IMR-90 (cell line): ENCODE measurements at regions not wholly inside any gene's neighbourhood (a gene's known extent, or its start where the extent isn't known, plus 50 kb on each side); places are given as distances from the start of the nearest gene placed in this dataset.

Source experiments
- ATAC-seq: fragments of 200-7000 bp; cut with Tn5 transposase; 2 replicates; pipeline ENCODE4 v1.9.1; 2020; ENCODE audit warnings: low read depth, mild to moderate bottlenecking, moderate library complexity
- BruUV-seq: library from RNA; stranded (reverse); fragments of 400-500 nt; replicated peaks from 2 replicates; lab custom pipeline; 2021; lab: Mats Ljungman, UMichigan
- CTCF ChIA-PET: fragments of 300-600 bp; formaldehyde crosslinking; extraction: SDS; loops from one replicate; lab custom pipeline; 2021; ENCODE audit warnings: antibody characterized with exemption; lab: Yijun Ruan, JAX
- POLR2A ChIA-PET: fragments of 300-600 bp; sonication (Branson Sonifier 250); formaldehyde crosslinking; loops from one replicate; lab custom pipeline; 2022; ENCODE audit warnings: antibody characterized with exemption; ENCODE audit not compliant: unreplicated experiment; lab: Charles Lee
- DNase-seq: peaks from one replicate; pipeline ENCODE4 v3.0.0; 2013
- H2AFZ ChIP-seq: replicated peaks from 2 replicates; pipeline ENCODE3; 2013; ENCODE audit warnings: low read length, mild to moderate bottlenecking; ENCODE audit not compliant: poor library complexity
- H2AK5ac ChIP-seq: 2 replicates; pipeline ENCODE4 v1.6.1; 2013; ENCODE audit warnings: low read depth, low read length, inconsistent platforms
- H2AK9ac ChIP-seq: replicated peaks from 2 replicates; pipeline ENCODE3; 2013; ENCODE audit warnings: mild to moderate bottlenecking, low read depth, low read length, moderate library complexity; ENCODE audit not compliant: poor library complexity
- H2BK120ac ChIP-seq: 2 replicates; pipeline ENCODE4 v1.6.1; 2013; ENCODE audit warnings: low read depth, low read length, inconsistent platforms
- H2BK15ac ChIP-seq: 3 replicates; pipeline ENCODE4 v1.6.1; 2013; ENCODE audit warnings: low read depth, low read length, inconsistent platforms
- H2BK20ac ChIP-seq: 2 replicates; pipeline ENCODE4 v1.6.1; 2013; ENCODE audit warnings: low read depth, mild to moderate bottlenecking, inconsistent platforms, low read length, moderate library complexity
- H2BK5ac ChIP-seq: 2 replicates; pipeline ENCODE4 v1.6.1; 2013; ENCODE audit warnings: mild to moderate bottlenecking, low read depth, low read length, inconsistent platforms; ENCODE audit not compliant: poor library complexity, severe bottlenecking
- H3K14ac ChIP-seq: replicated peaks from 2 replicates; pipeline ENCODE4 v1.6.1; 2013; ENCODE audit warnings: low read depth, low read length, inconsistent platforms
- H3K18ac ChIP-seq: 2 replicates; pipeline ENCODE4 v1.6.1; 2013; ENCODE audit warnings: low read depth, low read length, control low read depth
- H3K23ac ChIP-seq: 2 replicates; pipeline ENCODE4 v1.6.1; 2013; ENCODE audit warnings: low read depth, low read length, inconsistent platforms
- H3K27ac ChIP-seq: 2 replicates; pipeline ENCODE4 v1.5.1; 2013; ENCODE audit warnings: mild to moderate bottlenecking, control low read depth, low read length; ENCODE audit not compliant: insufficient read depth
- H3K27me3 ChIP-seq: 2 replicates; pipeline ENCODE4 v1.6.1; 2013; ENCODE audit warnings: low read length; ENCODE audit not compliant: control insufficient read depth, insufficient read depth
- H3K36me3 ChIP-seq: 2 replicates; pipeline ENCODE4 v1.6.1; 2013; ENCODE audit warnings: low read length, mixed read lengths; ENCODE audit not compliant: control insufficient read depth, insufficient read depth
- H3K4ac ChIP-seq: 2 replicates; pipeline ENCODE4 v1.6.1; 2013; ENCODE audit warnings: low read depth, low read length, inconsistent platforms
- H3K4me1 ChIP-seq: 2 replicates; pipeline ENCODE4 v1.6.1; 2013; ENCODE audit warnings: low read length, mixed read lengths; ENCODE audit not compliant: control insufficient read depth, insufficient read depth
- H3K4me2 ChIP-seq: 2 replicates; pipeline ENCODE4 v1.6.1; 2013; ENCODE audit warnings: low read depth, mild to moderate bottlenecking, control low read depth, low read length, moderate library complexity
- H3K4me3 ChIP-seq: 2 replicates; pipeline ENCODE4 v1.5.1; 2013; ENCODE audit warnings: low read depth, mild to moderate bottlenecking, control low read depth, low read length, moderate library complexity; ENCODE audit not compliant: insufficient read depth
- H3K56ac ChIP-seq: 2 replicates; pipeline ENCODE4 v1.6.1; 2013; ENCODE audit warnings: low read length, inconsistent platforms; ENCODE audit not compliant: insufficient read depth; ENCODE audit errors: extremely low read depth
- H3K79me1 ChIP-seq, 2 experiments: 2 replicates each; pipeline ENCODE4 v1.6.1; 2013; ENCODE audit warnings: low read length in 2 of 2, inconsistent platforms in 1 of 2, low read depth in 1 of 2
- H3K9ac ChIP-seq: 2 replicates; pipeline ENCODE4 v1.6.1; 2013; ENCODE audit warnings: low read depth, low read length, control low read depth
- H3K9me1 ChIP-seq: 2 replicates; pipeline ENCODE4 v1.6.1; 2013; ENCODE audit warnings: low read length, inconsistent platforms; ENCODE audit not compliant: insufficient read depth
- H3K9me3 ChIP-seq: 2 replicates; pipeline ENCODE4 v1.6.1; 2013; ENCODE audit warnings: low read length; ENCODE audit not compliant: control insufficient read depth, insufficient read depth
- H4K20me1 ChIP-seq: 2 replicates; pipeline ENCODE4 v1.6.1; 2013; ENCODE audit warnings: low read length, inconsistent platforms; ENCODE audit not compliant: insufficient read depth
- H4K5ac ChIP-seq: 2 replicates; pipeline ENCODE4 v1.6.1; 2013; ENCODE audit warnings: mild to moderate bottlenecking, low read depth, low read length, control low read depth
- H4K8ac ChIP-seq, 2 experiments: 2 replicates each; pipeline ENCODE4 v1.6.1; 2013; ENCODE audit warnings: low read depth in 2 of 2, low read length in 2 of 2, control low read depth in 1 of 2, inconsistent platforms in 1 of 2
- H4K91ac ChIP-seq: 2 replicates; pipeline ENCODE4 v1.6.1; 2013; ENCODE audit warnings: low read depth, low read length, inconsistent platforms; ENCODE audit not compliant: insufficient read depth
- BHLHE40 ChIP-seq: fragments of 150-350 bp; IDR thresholded peaks from 2 replicates; pipeline ENCODE4 v1.6.1; 2016; ENCODE audit warnings: mild to moderate bottlenecking, low read depth, low read length
- CEBPB ChIP-seq: IDR thresholded peaks from 2 replicates; pipeline ENCODE4 v1.6.1; 2012; ENCODE audit warnings: low read depth, low read length, improper control_type of control experiment
- CHD1 ChIP-seq: IDR thresholded peaks from 2 replicates; pipeline ENCODE4 v1.6.1; 2012; ENCODE audit warnings: low read depth, low read length, improper control_type of control experiment
- CTCF ChIP-seq: conservative IDR thresholded peaks from 2 replicates; pipeline ENCODE4 v1.5.1; 2012; ENCODE audit warnings: mild to moderate bottlenecking, low read depth, low read length, improper control_type of control experiment
- ELK1 ChIP-seq: fragments of 150-350 bp; IDR thresholded peaks from 2 replicates; pipeline ENCODE4 v1.6.1; 2016; ENCODE audit warnings: low read depth, mild to moderate bottlenecking, low read length, moderate library complexity, borderline replicate concordance
- FOS ChIP-seq: fragments of 150-350 bp; IDR thresholded peaks from 2 replicates; pipeline ENCODE4 v1.6.1; 2016; ENCODE audit warnings: low read depth, low read length
- MAFK ChIP-seq: IDR thresholded peaks from 2 replicates; pipeline ENCODE4 v1.6.1; 2012; ENCODE audit warnings: low read depth, low read length, improper control_type of control experiment
- MAZ ChIP-seq: IDR thresholded peaks from 2 replicates; pipeline ENCODE4 v1.6.1; 2012; ENCODE audit warnings: low read depth, mild to moderate bottlenecking, low read length, improper control_type of control experiment, moderate library complexity, borderline replicate concordance
- MXI1 ChIP-seq: IDR thresholded peaks from 2 replicates; pipeline ENCODE4 v1.6.1; 2012; ENCODE audit warnings: low read depth, mild to moderate bottlenecking, low read length, moderate library complexity, borderline replicate concordance
- NFE2L2 ChIP-seq: fragments of 150-350 bp; IDR thresholded peaks from 2 replicates; pipeline ENCODE4 v1.6.1; 2016; ENCODE audit warnings: low read depth, mild to moderate bottlenecking, low read length
- POLR2A ChIP-seq: IDR thresholded peaks from 2 replicates; pipeline ENCODE4 v1.6.1; 2012; ENCODE audit warnings: mild to moderate bottlenecking, low read depth, low read length
- RAD21 ChIP-seq: IDR thresholded peaks from 2 replicates; pipeline ENCODE4 v1.6.1; 2012; ENCODE audit warnings: low read length, improper control_type of control experiment
- RCOR1 ChIP-seq: IDR thresholded peaks from 2 replicates; pipeline ENCODE4 v1.6.1; 2012; ENCODE audit warnings: mild to moderate bottlenecking, low read length, improper control_type of control experiment; ENCODE audit not compliant: insufficient replicate concordance
- RFX5 ChIP-seq: IDR thresholded peaks from 2 replicates; pipeline ENCODE4 v1.8.0; 2012; ENCODE audit warnings: low read depth, mild to moderate bottlenecking, low read length, moderate library complexity
- SMC3 ChIP-seq: fragments of 150-350 bp; IDR thresholded peaks from 2 replicates; pipeline ENCODE4 v1.6.1; 2016; ENCODE audit warnings: low read depth, mild to moderate bottlenecking, antibody characterized with exemption, low read length, moderate library complexity
- USF2 ChIP-seq: fragments of 150-350 bp; IDR thresholded peaks from 2 replicates; pipeline ENCODE4 v1.6.1; 2017; ENCODE audit warnings: mild to moderate bottlenecking, antibody characterized with exemption, low read length, low read depth
- WGBS, 2 experiments: methylation state at CpG; one replicate each; pipeline versions ENCODE4 v1.1.5 to v1.1.7; 2013; ENCODE audit warnings: missing lambda C conversion rate in 2 of 2; ENCODE audit not compliant: insufficient read length in 1 of 2; ENCODE audit errors: extremely low coverage in 2 of 2; 5-methylcytosine and 5-hydroxymethylcytosine counted together
- dilution Hi-C: fragments of 300-500 bp; cut with HindIII; formaldehyde crosslinking; loops from one replicate; pipeline ENCODE4 v1.14.3; 2018; ENCODE audit warnings: low sequenced_read_pairs; ENCODE audit not compliant: unreplicated experiment
- in situ Hi-C: fragments of 300-500 bp; cut with MboI; formaldehyde crosslinking; loops from 3 replicates; pipeline ENCODE4 v1.14.3; 2019; ENCODE audit warnings: low sequenced_read_pairs, inconsistent platforms, mixed read lengths
- intact Hi-C: fragments of 100-400 bp; cut with micrococcal nuclease; formaldehyde crosslinking; loops from 2 replicates; pipeline ENCODE4 v1.10.0; 2022

- Histone ChIP-seq H4K8ac (no peak overlapping the region), H4K91ac (no peak overlapping the region), H4K20me1 (peaks cover 35% of the 10 kb centered on the region; the same call in 1 of the 2 replicates), H2AK9ac (no peak overlapping the region), H3K79me1 (peaks cover 23 to 96% of the 10 kb centered on the region in 2 experiments), H3K4me3 (no peak overlapping the region), H3K27me3 (no peaks in the 10 kb centered on the region), H3K4me2 (no peak overlapping the region), H2BK15ac (no peak overlapping the region), H3K56ac (no peak overlapping the region), H3K9me1 (peaks cover 36% of the 10 kb centered on the region), H4K5ac (no peak overlapping the region), H3K4ac (no peak overlapping the region), H2BK5ac (no peak overlapping the region), H2BK20ac (no peak overlapping the region), H3K36me3 (peaks cover 27% of the 10 kb centered on the region), H3K4me1 (peaks cover 15% of the 10 kb centered on the region), H2BK120ac (no peak overlapping the region), H3K14ac (no peak overlapping the region), H3K9ac (no peak overlapping the region), H3K23ac (no peak overlapping the region), H3K27ac (no peak overlapping the region), H2AK5ac (no peak overlapping the region), H3K18ac (no peak overlapping the region), H3K9me3 (no peaks in the 10 kb centered on the region), H2AFZ (no peak overlapping the region)
- CTCF ChIA-PET: no interaction called here
- no CpG with 5 or more reads among the region's 1 CpG for WGBS, 2 experiments
- dilution Hi-C loops: no loop called here
- TF ChIP-seq RFX5 (no peak), BHLHE40 (no peak), CTCF (no peak), POLR2A (no peak), NFE2L2 (no peak), USF2 (no peak), ELK1 (no peak), FOS (no peak), CEBPB (no peak), RCOR1 (no peak), MAFK (no peak), CHD1 (no peak), RAD21 (no peak), MXI1 (no peak), MAZ (no peak), SMC3 (no peak)
- intact Hi-C loops: no loop called here
- POLR2A ChIA-PET: interaction anchor here (0.6 kb wide), 1 partner anchor 130 kb away, joined by 3 read pairs; no protein-coding TSS in a partner anchor
- BruUV-seq: no TSS peak
- in situ Hi-C loops: no loop called here
- ATAC-seq: no peak
- DNase-seq: no peak
Observed at GRCh38 chr20:19942611-19943010, 74.6 kb upstream of the NAA20 start.
